ENCODE measurements at regions not wholly inside any gene's neighbourhood (a gene's known extent, or its start where the extent isn't known, plus 50 kb on each side); places are given as distances from the start of the nearest gene placed in this dataset.

DNA sequence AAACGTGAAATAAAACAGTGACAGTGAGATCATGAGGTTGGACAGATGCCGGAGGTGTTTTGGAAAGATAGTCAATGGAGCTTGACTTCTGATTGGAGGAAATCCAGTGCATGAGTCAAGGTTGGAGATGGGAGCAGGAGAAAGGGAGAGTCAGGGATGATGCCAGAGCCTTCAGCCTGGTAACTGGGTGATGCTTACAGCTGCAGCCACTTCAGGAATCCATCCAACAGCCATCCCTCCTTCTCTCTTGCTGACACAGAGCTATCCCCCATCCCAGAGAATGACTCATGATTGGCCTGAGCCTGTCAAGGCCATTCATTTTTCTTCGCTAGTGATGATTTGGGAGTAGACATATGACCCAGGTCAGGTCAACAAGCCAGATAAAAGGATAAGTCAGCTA, 112.8 kb downstream of the SAMD5 start:
- peaks cover 0 to 7% (median 0%) of the 10 kb centered on the region in 9 donors for H3K4me1 ChIP-seq
- 68 to 76% methylated on average over 3 of the region's 3 CpGs for WGBS, 2 donors
- no peak overlapping the region for H3K4me3 ChIP-seq
- peak in 2 of 8 donors; percentile 33 to 75 for ATAC-seq
- TF ChIP-seq, protein P1, sequence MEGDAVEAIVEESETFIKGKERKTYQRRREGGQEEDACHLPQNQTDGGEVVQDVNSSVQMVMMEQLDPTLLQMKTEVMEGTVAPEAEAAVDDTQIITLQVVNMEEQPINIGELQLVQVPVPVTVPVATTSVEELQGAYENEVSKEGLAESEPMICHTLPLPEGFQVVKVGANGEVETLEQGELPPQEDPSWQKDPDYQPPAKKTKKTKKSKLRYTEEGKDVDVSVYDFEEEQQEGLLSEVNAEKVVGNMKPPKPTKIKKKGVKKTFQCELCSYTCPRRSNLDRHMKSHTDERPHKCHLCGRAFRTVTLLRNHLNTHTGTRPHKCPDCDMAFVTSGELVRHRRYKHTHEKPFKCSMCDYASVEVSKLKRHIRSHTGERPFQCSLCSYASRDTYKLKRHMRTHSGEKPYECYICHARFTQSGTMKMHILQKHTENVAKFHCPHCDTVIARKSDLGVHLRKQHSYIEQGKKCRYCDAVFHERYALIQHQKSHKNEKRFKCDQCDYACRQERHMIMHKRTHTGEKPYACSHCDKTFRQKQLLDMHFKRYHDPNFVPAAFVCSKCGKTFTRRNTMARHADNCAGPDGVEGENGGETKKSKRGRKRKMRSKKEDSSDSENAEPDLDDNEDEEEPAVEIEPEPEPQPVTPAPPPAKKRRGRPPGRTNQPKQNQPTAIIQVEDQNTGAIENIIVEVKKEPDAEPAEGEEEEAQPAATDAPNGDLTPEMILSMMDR (IDR thresholded peaks at IDR 0.05), result no peak
- no peaks in the 10 kb centered on the region for H3K36me3 ChIP-seq
- intact Hi-C loops (cut with DNase I), result no loop called here
- DNase-seq, result no peak
- no peaks in the 10 kb centered on the region for H3K27me3 ChIP-seq
- H3K9me3 ChIP-seq, result no peaks in the 10 kb centered on the region
- H3K27ac ChIP-seq, result no peak overlapping the region

- TF ChIP-seq, protein P1 (IDR thresholded peaks at IDR 0.05), result no peak
- Histone ChIP-seq H3K27ac (no peak overlapping the region), H3K4me1 (peaks cover 0 to 7% (median 0%) of the 10 kb centered on the region in 9 donors), H3K36me3 (no peaks in the 10 kb centered on the region), H3K9me3 (no peaks in the 10 kb centered on the region), H3K27me3 (no peaks in the 10 kb centered on the region), H3K4me3 (no peak overlapping the region)
- intact Hi-C loops (cut with DNase I), result no loop called here
- DNase-seq, result no peak
- 67 to 77% methylated on average over 2 of the region's 2 CpGs for WGBS, 2 donors
- no peak for ATAC-seq
These were observed 113.5 kb downstream of the SAMD5 start for GRCh38 chr6:147621961-147622360.

DNA sequence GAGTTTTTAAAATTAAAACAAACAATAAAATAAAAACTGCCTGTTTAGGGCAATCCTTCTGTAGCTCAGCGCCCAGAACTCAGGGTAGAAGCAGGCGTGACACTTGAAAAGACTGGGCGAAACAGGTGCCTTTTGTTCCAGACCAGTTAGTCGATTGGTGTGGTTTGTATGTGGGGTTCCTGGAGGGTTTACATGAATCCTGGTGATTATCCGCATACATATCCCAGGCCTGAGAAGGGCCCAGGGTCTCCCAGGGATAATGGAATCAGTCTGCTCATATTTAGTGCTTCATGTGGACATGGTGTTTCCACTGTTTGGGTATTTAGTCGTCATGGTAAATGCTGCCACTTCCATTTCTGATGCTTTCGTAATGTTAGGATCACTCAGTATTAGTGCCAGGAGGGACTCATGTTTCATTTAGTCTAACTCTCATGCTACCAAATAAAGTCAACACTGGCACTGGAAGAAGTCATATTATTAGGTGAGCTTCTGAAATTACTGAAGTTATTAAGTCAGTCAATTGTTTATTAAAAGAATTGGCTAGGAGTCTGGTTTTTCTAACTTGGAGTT, 116.5 kb downstream of the SAMD5 start:
- DNase-seq (no peak), ATAC-seq (no peak)
- H3K27me3 ChIP-seq, result no peaks in the 10 kb centered on the region
- H3K4me1 ChIP-seq, result peaks cover 0 to 7% (median 0%) of the 10 kb centered on the region in 9 donors
- intact Hi-C loops (cut with DNase I), result no loop called here
- TF ChIP-seq, protein P1 (IDR thresholded peaks at IDR 0.05), result no peak
- 93 to 97% methylated on average over 7 of the region's 7 CpGs for WGBS, 2 donors
- H3K36me3 ChIP-seq, result no peaks in the 10 kb centered on the region
- no peak overlapping the region for H3K27ac ChIP-seq
- H3K4me3 ChIP-seq, result no peak overlapping the region
- H3K9me3 ChIP-seq, result no peaks in the 10 kb centered on the region

DNA sequence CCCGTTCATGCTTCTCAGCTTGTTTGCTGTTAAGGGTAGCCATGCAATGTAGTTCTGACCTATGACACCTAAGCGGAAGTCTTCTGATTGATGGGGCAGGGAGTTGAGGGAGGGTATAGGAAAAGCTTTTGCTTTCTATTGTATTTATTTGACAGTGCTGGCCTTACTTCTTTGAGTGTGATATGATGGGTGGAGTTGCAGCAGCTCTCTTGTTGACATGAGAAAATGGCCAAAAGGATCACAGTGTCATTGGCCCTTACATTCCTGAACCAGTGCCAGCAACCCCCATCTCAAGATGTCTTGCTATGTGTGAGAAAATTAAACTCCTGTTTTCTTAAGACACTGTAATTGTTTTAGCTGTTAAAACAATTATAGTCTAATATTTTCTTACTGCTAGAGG, 117.5 kb downstream of the SAMD5 start:
- Histone ChIP-seq H3K4me3 (no peak overlapping the region), H3K36me3 (no peaks in the 10 kb centered on the region), H3K27me3 (no peaks in the 10 kb centered on the region), H3K9me3 (no peaks in the 10 kb centered on the region), H3K27ac (no peak overlapping the region), H3K4me1 (peaks cover 0 to 7% (median 0%) of the 10 kb centered on the region in 9 donors)
- DNase-seq (no peak), ATAC-seq (no peak)
- intact Hi-C loops (cut with DNase I), result no loop called here
- TF ChIP-seq, protein P1 (IDR thresholded peaks at IDR 0.05), result no peak
- 85% methylated on average over 2 of the region's 2 CpGs for WGBS, 2 donors

All from heart right ventricle (tissue), 16 donors.